GM12892 (cell line): ENCODE measurements at regions not wholly inside any gene's neighbourhood (a gene's known extent, or its start where the extent isn't known, plus 50 kb on each side); places are given as distances from the start of the nearest gene placed in this dataset.

ENCODE experiments used
- DNase-seq: peaks from one replicate; pipeline ENCODE4 v3.0.0; 2011; ENCODE audit not compliant: insufficient read length
- FAIRE-seq: peaks from 2 replicates; lab custom pipeline; 2011; peaks lifted over from hg19 to GRCh38; lab: Jason Lieb, UNC
- POLR2A ChIP-seq: IDR thresholded peaks from 2 replicates; pipeline ENCODE4 v1.6.1; 2011; ENCODE audit warnings: low read depth, low read length, control low read depth
- POLR2AphosphoS5 ChIP-seq: IDR thresholded peaks from 2 replicates; pipeline ENCODE4 v1.6.1; 2011; ENCODE audit warnings: low read depth, low read length, control low read depth
- TAF1 ChIP-seq: IDR thresholded peaks from 2 replicates; pipeline ENCODE4 v1.6.1; 2011; ENCODE audit warnings: low read depth, mild to moderate bottlenecking, control low read depth, low read length, borderline replicate concordance

DNA sequence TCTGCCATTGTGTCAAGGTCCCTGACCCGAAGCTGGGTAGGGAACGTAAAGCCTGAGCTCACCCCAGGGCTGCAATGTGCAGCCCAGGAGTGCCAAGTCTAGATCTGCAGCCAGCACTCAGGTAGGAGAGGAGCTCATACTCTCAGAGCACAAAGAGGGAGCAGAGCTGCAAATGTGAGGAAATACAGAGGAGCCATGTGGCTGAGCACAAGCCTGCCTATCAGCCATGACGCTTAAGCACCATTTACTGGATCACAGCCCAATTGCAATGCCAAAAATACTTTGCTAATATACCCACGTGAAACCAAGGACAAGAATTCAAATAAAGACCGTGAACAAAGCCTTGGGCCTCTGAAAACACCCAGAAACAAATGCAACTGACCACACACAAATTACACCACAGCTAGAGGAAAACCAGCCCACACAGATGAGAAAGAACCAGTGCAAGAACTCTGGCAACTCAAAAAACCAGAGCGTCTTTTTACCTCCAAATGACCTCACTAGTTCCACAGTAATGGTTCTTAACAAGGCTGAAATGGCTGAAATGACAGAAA lies 69.0 kb upstream of the HPF1 start:
- TF ChIP-seq TAF1: no peak
- no peak for TF ChIP-seq POLR2AphosphoS5
- no peak for TF ChIP-seq POLR2A
- DNase-seq (no peak), FAIRE-seq (no peak)

DNA sequence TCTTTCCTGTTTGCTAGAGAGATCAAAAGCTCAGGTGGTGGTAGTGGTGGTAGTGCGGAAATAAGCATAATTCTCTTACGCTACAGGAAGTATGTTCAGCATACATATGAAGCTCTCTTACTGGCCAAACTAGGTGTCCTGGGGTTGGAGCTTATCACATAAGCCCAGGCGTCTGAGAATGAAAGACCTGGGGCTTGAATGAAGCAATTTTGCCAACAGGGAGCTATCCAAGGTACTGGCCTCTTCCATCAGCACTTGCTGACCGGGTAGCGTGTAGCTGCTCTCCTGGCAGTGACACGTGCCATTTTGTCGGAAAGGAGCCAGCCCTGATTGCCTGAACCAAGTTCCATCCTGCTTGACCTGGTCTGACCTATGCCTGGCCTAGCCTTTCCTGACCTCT lies 65.9 kb upstream of the HPF1 start:
- DNase-seq (no peak), FAIRE-seq (no peak)
- TF ChIP-seq TAF1 (no peak), POLR2AphosphoS5 (no peak), POLR2A (no peak)

DNA sequence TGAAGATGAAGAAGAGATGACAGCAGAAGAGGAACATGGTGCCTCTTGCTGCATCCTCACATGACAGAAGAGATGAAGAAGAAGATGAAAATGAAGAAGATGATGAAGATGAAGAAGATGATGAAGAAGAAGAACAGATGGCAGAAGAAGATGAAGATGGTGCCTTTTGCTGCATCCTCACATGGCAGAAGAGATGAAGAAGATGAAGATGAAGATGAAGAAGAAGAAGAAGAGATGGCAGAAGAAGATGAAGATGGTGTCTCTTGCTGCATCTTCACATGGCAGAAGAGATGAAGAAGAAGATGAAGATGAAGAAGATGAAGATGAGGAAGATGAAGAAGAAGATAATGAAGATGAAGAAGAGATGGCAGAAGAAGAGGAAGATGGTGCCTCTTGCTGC lies 63.7 kb upstream of the HPF1 start:
- DNase-seq (no peak), FAIRE-seq (no peak)
- TF ChIP-seq POLR2A (no peak), TAF1 (no peak), POLR2AphosphoS5 (no peak)

DNA sequence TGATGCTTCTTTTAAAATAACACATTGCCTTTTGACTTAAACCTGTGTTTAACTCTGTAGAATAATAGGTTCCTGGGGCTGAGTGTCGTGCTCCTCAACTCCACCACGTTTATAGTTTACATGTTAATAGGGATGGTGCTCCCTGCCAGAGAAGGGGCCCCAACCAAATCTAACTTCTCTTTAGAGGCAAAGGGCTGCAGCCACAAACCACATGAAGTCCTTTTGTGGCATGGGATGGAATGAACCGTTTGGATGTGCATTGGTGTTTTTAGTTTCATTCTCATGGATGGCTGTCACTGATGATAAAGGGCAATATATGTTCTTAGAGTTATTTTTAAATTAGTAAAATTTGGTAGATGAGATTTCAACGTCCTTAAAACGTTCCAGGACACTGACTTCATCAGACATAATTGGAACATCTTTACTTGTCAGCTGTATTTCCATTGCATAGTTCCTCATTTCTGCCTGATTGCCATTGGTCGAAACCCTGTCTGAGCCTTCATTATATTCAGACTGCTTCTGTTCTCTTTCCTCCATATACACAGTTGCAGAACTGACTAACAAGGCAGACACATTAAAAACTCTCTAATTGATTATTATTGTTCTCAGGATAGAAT lies 60.4 kb upstream of the HPF1 start:
- TF ChIP-seq POLR2A (no peak), TAF1 (no peak), POLR2AphosphoS5 (no peak)
- DNase-seq (no peak), FAIRE-seq (no peak)

DNA sequence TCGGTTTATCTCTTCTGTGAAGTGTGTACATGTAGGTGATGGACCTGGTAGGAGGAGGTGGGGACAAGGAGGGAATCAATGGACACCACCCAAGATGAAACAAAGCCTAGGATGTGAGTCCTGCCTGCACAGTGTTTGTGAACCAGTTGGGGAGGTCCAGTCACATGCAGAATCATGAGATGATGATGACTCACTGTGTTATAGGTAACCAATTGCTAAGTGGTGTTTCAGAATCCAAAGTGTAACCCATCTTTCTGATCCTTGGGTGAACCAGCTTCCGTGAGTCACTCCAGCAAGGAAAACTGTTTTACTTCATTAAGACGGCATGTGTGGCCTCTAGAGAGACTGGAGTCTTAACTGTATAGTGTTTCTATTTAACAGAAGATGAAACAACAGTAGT lies 57.9 kb upstream of the HPF1 start:
- TF ChIP-seq POLR2AphosphoS5: no peak
- no peak for TF ChIP-seq POLR2A
- no peak for TF ChIP-seq TAF1
- no peak for FAIRE-seq
- no peak for DNase-seq

DNA sequence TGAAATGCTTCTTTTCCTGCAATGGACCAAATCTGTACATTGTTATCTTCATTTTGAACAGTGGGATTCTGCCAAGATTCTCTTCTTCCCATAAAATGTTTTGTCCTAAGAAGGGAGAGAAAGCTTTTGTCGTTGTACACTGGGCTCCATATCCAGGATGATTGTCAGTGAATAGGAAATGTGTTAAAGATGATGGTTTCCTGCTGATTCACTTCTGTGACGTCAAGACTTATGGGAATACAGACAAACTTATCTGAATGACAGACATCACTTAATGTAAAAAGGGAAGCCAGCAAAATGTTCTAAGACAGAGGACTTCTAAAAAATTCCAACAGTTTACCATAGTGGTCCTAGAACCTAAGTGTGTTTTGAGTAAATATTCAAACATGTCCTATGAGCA lies 53.7 kb upstream of the HPF1 start:
- no peak for FAIRE-seq
- TF ChIP-seq POLR2A (no peak), POLR2AphosphoS5 (no peak), TAF1 (no peak)
- no peak for DNase-seq

DNA sequence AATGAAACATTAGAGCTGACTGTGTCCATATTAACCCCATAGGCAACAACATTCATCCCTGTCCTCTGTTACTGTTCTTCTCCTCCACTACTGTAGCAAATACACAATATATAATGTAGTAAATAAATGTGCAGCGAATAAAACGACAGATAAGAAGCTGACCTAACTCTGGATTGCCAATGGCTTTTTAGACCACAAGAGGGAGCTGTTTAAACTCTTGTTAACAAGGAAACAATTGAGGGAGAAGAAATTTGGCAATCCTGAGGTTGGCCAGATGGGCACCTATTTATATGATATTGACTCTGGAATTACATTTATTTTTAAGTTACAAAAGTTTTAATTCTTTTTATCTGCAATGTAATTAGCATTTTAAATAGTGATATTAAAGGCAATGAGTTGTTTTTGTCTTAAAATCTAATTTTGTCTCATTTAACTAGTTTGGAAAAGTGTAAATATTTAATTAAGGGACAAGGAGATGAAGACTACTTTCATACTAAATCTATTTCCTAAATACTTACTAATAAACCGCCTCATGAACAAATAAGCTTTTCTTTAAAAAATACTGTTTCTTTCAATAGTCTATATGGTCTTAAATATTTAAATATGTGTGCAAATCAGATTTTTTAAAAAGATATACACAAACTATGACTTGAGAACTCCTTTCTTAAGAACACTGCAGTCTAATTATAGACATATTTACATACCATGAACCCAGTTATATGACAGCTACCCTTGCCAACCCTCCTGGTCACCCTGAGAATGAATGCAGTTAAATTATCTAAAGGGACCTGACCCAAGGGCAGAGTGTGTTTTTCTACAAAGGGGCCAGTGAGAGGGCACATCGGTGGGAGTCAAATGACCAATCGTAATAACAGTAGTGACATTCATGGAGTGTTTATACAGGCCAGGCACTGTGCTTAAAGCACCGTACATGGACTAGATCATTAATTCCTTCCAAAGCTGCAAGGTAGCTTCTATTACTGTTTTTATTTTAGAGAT lies 52.9 kb upstream of the HPF1 start:
- FAIRE-seq (peak; percentile 21), DNase-seq (peak; percentile 17)
- TF ChIP-seq POLR2A (no peak), POLR2AphosphoS5 (no peak), TAF1 (no peak)

DNA sequence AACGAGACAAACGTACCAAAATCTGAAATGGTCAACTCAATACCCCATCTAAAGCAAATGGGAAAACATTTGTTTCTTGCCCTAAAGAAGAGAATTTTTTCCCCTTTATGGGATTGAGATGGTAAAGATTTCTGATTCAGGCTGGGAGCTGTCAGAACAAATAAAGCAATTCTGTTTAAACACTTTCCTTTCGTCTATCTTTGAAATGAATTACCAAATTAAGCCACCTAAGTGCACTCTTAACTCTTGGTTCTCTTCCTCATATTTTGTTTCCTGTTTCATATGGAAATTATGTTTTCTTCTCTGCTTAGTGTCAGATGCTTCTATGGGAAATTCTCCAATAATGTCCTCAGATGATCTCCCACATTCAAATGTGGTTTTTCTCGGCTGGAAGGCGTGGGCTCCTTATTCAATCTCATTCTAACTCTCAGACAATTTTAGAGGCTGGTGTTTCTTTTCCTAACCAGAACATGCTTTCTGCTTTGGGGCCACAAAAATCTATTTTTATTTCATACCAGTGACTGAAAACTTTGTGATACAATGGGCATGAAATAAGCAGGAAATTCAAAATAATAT lies 50.3 kb upstream of the HPF1 start:
- TF ChIP-seq TAF1 (no peak), POLR2AphosphoS5 (no peak), POLR2A (no peak)
- DNase-seq (no peak), FAIRE-seq (peak; percentile 27)
